ENCODE measurements at regions not wholly inside any gene's neighbourhood (a gene's known extent, or its start where the extent isn't known, plus 50 kb on each side); places are given as distances from the start of the nearest gene placed in this dataset.

DNA sequence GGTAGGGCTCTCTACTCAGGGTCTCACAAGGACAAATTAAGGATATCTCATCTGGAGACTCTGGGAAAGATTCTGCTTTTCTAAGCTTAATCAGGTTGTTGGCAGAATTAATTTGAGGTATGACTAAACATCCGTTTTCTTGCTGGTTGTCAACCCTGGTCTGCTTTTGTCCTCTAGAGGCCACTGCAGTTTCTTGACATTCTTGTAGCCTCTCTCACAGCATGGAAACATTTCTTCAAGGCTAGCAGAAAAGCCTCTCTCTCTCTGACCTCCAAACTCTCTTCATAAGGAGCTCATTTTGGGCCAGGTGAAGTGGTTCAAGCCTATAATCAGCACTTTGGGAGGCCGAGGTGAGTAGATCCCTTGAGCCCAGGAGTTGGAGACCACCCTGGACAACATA is 749.5 kb upstream of the PCDH7 start:
- no peak for DNase-seq (ENCODE audit: low spot score)
- TF ChIP-seq, protein P1, sequence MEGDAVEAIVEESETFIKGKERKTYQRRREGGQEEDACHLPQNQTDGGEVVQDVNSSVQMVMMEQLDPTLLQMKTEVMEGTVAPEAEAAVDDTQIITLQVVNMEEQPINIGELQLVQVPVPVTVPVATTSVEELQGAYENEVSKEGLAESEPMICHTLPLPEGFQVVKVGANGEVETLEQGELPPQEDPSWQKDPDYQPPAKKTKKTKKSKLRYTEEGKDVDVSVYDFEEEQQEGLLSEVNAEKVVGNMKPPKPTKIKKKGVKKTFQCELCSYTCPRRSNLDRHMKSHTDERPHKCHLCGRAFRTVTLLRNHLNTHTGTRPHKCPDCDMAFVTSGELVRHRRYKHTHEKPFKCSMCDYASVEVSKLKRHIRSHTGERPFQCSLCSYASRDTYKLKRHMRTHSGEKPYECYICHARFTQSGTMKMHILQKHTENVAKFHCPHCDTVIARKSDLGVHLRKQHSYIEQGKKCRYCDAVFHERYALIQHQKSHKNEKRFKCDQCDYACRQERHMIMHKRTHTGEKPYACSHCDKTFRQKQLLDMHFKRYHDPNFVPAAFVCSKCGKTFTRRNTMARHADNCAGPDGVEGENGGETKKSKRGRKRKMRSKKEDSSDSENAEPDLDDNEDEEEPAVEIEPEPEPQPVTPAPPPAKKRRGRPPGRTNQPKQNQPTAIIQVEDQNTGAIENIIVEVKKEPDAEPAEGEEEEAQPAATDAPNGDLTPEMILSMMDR (IDR thresholded peaks at IDR 0.05; ENCODE audit: extremely low read depth, missing control alignments): no peak

DNA sequence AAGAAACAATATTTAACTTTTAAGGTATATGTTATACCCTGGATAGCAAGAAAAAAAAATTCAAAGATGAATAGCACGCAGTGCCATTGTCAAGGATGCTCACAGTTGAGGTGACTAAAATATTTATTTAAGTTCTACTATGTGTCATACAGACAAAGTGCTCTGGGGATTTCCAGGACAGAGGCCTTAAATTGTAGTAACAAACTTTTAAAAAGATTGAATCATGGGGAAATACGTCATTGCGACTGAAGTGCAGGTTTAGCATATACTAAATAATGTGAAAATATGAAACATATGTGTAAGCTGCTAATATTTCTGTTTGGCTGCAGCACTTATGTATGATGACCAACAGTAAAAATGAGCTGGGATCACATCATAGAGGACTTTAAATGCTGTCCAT is 748.0 kb upstream of the PCDH7 start:
- TF ChIP-seq, protein P1 (IDR thresholded peaks at IDR 0.05; ENCODE audit: extremely low read depth, missing control alignments): no peak
- no peak for DNase-seq (ENCODE audit: low spot score)

DNA sequence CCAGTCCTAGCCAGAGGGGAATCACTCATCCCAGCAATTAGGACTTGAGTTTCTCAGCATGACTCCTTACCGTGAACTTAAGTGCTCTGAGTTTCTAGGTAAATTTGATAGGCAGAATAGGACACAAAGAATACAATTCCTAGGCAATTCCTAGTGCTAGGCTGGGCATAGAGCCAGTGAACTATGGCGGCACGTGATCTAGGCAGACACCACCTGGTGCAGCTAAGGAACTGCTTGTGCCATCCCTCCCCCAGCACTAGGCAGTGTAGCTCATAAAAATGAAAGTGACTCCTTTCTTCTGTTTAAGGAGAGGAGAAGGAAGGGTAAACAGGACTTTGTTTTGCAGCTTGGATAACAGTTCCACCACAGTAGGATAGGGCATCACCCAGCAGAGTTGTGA is 736.3 kb upstream of the PCDH7 start:
- TF ChIP-seq, protein P1 (IDR thresholded peaks at IDR 0.05; ENCODE audit: extremely low read depth, missing control alignments): no peak
- no peak for DNase-seq (ENCODE audit: low spot score)

DNA sequence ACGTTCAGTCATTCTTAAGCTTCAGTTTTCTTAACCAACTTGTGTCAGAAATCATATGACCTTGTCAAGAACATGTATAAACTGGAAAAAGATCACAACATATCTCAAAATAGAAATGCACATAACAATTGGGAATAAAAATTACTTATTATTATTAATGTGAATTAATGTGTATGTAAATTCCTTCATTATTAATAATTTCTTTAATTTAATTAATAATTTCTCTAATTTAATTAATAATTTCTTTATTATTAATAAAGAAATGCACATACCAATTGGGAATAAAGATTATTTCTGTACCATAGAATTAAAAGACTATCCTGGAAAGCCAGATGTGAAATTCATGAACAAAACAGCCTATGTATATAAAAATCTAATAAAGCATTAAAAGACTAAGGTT is 718.5 kb upstream of the PCDH7 start:
- TF ChIP-seq, protein P1 (IDR thresholded peaks at IDR 0.05; ENCODE audit: extremely low read depth, missing control alignments): no peak
- no peak for DNase-seq (ENCODE audit: low spot score)

DNA sequence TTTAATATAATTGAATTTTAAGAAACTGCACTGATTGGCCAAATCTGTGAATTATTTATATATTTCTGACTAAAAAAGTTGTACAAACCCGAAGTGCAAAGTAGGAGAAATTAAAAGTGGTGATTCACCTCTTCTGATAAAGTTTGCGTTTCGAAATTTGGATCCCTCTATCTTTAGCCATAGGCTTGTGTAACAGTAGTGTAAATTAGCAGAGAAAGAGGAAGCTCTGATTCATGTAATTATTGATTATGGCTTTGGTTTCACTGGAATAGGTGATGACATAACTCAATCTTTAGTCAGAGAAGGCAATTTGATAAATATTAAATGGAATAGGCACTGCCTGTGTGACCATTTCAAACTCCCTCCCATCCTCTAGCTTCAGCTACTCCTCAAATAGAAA is 717.8 kb upstream of the PCDH7 start:
- TF ChIP-seq, protein P1 (IDR thresholded peaks at IDR 0.05; ENCODE audit: extremely low read depth, missing control alignments): no peak
- DNase-seq (ENCODE audit: low spot score): no peak

DNA sequence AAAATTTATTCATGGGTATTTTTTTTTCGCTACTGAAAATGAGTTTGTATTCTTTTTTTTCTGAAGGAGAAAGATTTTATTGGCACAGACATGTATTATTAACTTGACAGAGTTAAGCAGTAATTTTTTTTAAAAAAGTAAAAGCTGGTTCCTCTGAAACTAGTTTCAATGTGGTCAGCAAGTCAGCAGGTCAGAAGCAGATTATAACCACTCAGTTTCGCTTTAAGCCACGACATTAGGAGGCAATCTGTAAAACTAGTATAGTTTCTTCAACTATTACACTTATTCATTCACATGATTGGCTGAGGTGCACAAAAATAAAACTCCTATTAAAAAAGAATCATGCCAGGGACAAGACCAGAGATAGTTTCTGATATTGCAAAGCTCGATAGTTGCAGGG is 714.2 kb upstream of the PCDH7 start:
- TF ChIP-seq, protein P1 (IDR thresholded peaks at IDR 0.05; ENCODE audit: extremely low read depth, missing control alignments): no peak
- DNase-seq (ENCODE audit: low spot score): no peak

DNA sequence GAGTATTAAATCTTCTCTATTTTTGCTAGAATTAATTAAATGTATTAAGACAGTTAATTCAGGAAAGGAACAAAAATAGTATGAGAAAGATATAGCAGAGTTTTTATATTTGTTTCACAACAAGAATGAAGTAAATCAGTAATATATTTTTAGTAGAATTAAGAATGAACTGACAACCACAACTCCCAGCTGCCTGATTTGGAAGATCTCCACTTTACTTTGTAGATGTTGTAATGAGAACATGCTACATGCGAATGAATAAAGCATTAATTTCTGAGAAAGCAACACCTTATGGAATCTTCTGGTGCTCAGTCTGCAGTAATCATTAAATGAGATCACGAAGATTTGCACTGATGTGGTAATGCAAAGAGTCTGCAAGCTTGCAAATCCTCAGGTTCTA is 695.6 kb upstream of the PCDH7 start:
- DNase-seq (ENCODE audit: low spot score): no peak
- TF ChIP-seq, protein P1 (IDR thresholded peaks at IDR 0.05; ENCODE audit: extremely low read depth, missing control alignments): no peak

All from GM20000 (cell line).